Panc1 (cell line): ENCODE measurements at regions not wholly inside any gene's neighbourhood (a gene's known extent, or its start where the extent isn't known, plus 50 kb on each side); places are given as distances from the start of the nearest gene placed in this dataset.

Source experiments
- ATAC-seq: fragments of 200-7000 bp; cut with Tn5 transposase; 2 replicates; pipeline ENCODE4 v1.9.1; 2020; ENCODE audit warnings: mild to moderate bottlenecking, moderate library complexity
- BruUV-seq: library from RNA; stranded (reverse); fragments of 400-500 nt; replicated peaks from 2 replicates; lab custom pipeline; 2021; lab: Mats Ljungman, UMichigan
- CTCF ChIA-PET: fragments of 300-600 bp; sonication (Branson Sonifier 250); formaldehyde crosslinking; loops from one replicate; lab custom pipeline; 2022; ENCODE audit warnings: antibody characterized with exemption; lab: Charles Lee
- POLR2A ChIA-PET: fragments of 300-600 bp; sonication (Branson Sonifier 250); formaldehyde crosslinking; loops from one replicate; lab custom pipeline; 2022; ENCODE audit warnings: antibody characterized with exemption; lab: Charles Lee
- DNase-seq: peaks from one replicate; pipeline ENCODE4 v3.0.0-alpha.2; 2010; ENCODE audit warnings: low read depth, low spot score
- H3K27ac ChIP-seq: 2 replicates; pipeline ENCODE4 v1.5.1; 2011; ENCODE audit warnings: mild to moderate bottlenecking, low read length, inconsistent platforms
- H3K27me3 ChIP-seq: fragments of 200-500 bp; sonication (Bioruptor generic); 2 replicates; pipeline ENCODE4 v1.6.0; 2014; ENCODE audit warnings: low read length, inconsistent platforms; ENCODE audit not compliant: control insufficient read depth, insufficient read depth
- H3K36me3 ChIP-seq: fragments of 200-500 bp; sonication (Bioruptor generic); 2 replicates; pipeline ENCODE4 v1.5.1; 2014; ENCODE audit warnings: inconsistent platforms, mild to moderate bottlenecking, low read length, moderate library complexity; ENCODE audit not compliant: control insufficient read depth, insufficient read depth
- H3K4me1 ChIP-seq: 2 replicates; pipeline ENCODE4 v1.5.1; 2011; ENCODE audit warnings: inconsistent platforms, mild to moderate bottlenecking, low read length, moderate library complexity; ENCODE audit not compliant: control insufficient read depth, insufficient read depth
- H3K4me3 ChIP-seq, 2 experiments: 2 replicates each; pipeline ENCODE4 v1.5.1; 2011 to 2012; ENCODE audit warnings: low read depth in 2 of 2, low read length in 2 of 2, mild to moderate bottlenecking in 2 of 2, inconsistent platforms in 1 of 2, moderate library complexity in 1 of 2
- H3K9me3 ChIP-seq: fragments of 200-500 bp; sonication (Bioruptor generic); 2 replicates; pipeline ENCODE4 v1.5.1; 2014; ENCODE audit warnings: low read depth, mild to moderate bottlenecking, inconsistent platforms, low read length, moderate library complexity; ENCODE audit not compliant: control insufficient read depth, insufficient read depth
- POLR2AphosphoS5 ChIP-seq: IDR thresholded peaks from 2 replicates; pipeline ENCODE4 v1.6.1; 2012; ENCODE audit warnings: mild to moderate bottlenecking, low read depth, low read length, moderate library complexity
- SIN3A ChIP-seq: IDR thresholded peaks from 2 replicates; pipeline ENCODE4 v1.6.1; 2012; ENCODE audit warnings: low read depth, mild to moderate bottlenecking, low read length, moderate library complexity, borderline replicate concordance; ENCODE audit not compliant: insufficient read depth
- TCF7L2 ChIP-seq: IDR thresholded peaks from 2 replicates; pipeline ENCODE4 v1.6.1; 2011; ENCODE audit warnings: mild to moderate bottlenecking, low read depth, low read length, inconsistent platforms
- in situ Hi-C: cut with HindIII; loops from 2 replicates; pipeline ENCODE4 v1.10.0; 2016; ENCODE audit warnings: low sequenced_read_pairs, low pct_unique_long_range_greater_than_20kb
- intact Hi-C: fragments of 100-400 bp; cut with micrococcal nuclease; formaldehyde crosslinking; loops from one replicate; pipeline ENCODE4 v1.10.0; 2022; ENCODE audit not compliant: unreplicated experiment
- TF ChIP-seq, protein P1 (sequence below): fragments of 450-650 bp; IDR thresholded peaks from 2 replicates; pipeline ENCODE4 v1.5.1; 2017; ENCODE audit warnings: mild to moderate bottlenecking
- TF ChIP-seq, protein P2 (sequence below), 2 experiments: IDR thresholded peaks; 2 replicates each; pipeline ENCODE4 v1.6.1; 2011 to 2012; ENCODE audit warnings: low read depth in 2 of 2, control low read depth in 1 of 2, low read length in 1 of 2, mild to moderate bottlenecking in 1 of 2, moderate library complexity in 1 of 2; ENCODE audit not compliant: insufficient read depth in 1 of 2

DNA sequence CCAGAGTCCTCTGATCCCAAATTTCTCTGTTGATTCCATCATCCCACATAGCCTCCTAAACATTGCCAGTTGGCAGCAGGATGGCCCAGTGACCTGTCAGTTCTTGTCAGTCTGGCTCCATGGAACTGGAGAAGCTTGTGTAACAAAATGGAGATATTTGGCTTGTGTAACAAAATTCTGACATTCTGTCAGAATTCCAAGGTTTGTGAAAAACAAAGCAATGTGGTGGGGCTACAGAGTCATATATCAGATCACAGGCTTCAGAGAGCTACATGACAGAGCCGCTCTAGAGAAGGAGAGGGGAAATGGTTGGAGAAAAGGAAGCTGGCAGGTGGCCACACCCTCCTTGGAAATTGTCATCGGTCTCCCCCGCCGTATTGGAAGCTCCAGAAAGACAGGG is 75.4 kb upstream of the MAN2A1 start:
- in situ Hi-C loops = no loop called here
- H3K36me3 ChIP-seq = no peaks in the 10 kb centered on the region
- no peak for ATAC-seq
- ChIA-PET CTCF (no interaction called here), POLR2A (no interaction called here)
- H3K27me3 ChIP-seq = peaks cover 5% of the 10 kb centered on the region; the same call in 1 of the 2 replicates
- no peak overlapping the region for H3K27ac ChIP-seq
- H3K4me1 ChIP-seq = no peaks in the 10 kb centered on the region
- no TSS peak for BruUV-seq
- no peak overlapping the region for H3K4me3 ChIP-seq
- intact Hi-C loops = no loop called here
- DNase-seq = no peak
- TF ChIP-seq, protein P1, sequence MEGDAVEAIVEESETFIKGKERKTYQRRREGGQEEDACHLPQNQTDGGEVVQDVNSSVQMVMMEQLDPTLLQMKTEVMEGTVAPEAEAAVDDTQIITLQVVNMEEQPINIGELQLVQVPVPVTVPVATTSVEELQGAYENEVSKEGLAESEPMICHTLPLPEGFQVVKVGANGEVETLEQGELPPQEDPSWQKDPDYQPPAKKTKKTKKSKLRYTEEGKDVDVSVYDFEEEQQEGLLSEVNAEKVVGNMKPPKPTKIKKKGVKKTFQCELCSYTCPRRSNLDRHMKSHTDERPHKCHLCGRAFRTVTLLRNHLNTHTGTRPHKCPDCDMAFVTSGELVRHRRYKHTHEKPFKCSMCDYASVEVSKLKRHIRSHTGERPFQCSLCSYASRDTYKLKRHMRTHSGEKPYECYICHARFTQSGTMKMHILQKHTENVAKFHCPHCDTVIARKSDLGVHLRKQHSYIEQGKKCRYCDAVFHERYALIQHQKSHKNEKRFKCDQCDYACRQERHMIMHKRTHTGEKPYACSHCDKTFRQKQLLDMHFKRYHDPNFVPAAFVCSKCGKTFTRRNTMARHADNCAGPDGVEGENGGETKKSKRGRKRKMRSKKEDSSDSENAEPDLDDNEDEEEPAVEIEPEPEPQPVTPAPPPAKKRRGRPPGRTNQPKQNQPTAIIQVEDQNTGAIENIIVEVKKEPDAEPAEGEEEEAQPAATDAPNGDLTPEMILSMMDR = no peak
- TF ChIP-seq SIN3A (no peak), POLR2AphosphoS5 (no peak), TCF7L2 (no peak)
- TF ChIP-seq, protein P2, sequence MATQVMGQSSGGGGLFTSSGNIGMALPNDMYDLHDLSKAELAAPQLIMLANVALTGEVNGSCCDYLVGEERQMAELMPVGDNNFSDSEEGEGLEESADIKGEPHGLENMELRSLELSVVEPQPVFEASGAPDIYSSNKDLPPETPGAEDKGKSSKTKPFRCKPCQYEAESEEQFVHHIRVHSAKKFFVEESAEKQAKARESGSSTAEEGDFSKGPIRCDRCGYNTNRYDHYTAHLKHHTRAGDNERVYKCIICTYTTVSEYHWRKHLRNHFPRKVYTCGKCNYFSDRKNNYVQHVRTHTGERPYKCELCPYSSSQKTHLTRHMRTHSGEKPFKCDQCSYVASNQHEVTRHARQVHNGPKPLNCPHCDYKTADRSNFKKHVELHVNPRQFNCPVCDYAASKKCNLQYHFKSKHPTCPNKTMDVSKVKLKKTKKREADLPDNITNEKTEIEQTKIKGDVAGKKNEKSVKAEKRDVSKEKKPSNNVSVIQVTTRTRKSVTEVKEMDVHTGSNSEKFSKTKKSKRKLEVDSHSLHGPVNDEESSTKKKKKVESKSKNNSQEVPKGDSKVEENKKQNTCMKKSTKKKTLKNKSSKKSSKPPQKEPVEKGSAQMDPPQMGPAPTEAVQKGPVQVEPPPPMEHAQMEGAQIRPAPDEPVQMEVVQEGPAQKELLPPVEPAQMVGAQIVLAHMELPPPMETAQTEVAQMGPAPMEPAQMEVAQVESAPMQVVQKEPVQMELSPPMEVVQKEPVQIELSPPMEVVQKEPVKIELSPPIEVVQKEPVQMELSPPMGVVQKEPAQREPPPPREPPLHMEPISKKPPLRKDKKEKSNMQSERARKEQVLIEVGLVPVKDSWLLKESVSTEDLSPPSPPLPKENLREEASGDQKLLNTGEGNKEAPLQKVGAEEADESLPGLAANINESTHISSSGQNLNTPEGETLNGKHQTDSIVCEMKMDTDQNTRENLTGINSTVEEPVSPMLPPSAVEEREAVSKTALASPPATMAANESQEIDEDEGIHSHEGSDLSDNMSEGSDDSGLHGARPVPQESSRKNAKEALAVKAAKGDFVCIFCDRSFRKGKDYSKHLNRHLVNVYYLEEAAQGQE (IDR thresholded peaks at IDR 0.05; ENCODE audit: insufficient read depth in 1 of 2, low read depth in 2 of 2, low read length in 1 of 2) = no peak
- no peaks in the 10 kb centered on the region for H3K9me3 ChIP-seq

DNA sequence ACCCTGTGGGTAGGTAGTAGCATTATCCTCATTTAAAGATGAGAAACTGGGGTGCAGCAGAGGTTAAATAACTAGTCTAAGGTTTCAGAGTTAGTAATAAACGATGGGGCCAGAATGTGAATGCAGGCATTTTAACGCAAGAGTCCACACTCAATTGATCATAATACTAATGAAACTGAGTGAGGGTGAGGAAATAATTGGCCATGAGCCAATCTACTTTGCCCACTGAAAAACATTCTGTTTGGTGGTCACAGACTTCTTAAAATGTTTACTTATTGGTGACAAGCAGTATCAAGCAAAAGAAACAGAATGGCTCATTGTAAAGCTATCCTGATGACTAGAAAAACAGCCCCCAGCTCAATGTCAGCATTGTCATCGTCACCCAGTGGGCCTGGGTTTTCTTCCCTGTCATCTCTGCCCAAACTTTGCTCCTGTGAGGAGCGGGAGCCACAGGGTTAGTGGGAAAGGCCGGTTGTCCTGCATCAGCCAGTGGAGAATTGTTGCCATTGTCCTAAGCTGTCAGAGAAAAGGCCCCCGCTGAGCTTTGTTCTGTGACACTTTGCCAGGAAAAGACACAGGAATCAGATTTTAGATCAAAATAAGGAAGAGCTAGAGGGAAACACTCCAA is 77.3 kb upstream of the MAN2A1 start:
- POLR2A ChIA-PET = no interaction called here
- in situ Hi-C loops = no loop called here
- DNase-seq (no peak), ATAC-seq (no peak)
- intact Hi-C loops = no loop called here
- Histone ChIP-seq H3K9me3 (no peaks in the 10 kb centered on the region), H3K27ac (no peak overlapping the region), H3K27me3 (peaks cover 7% of the 10 kb centered on the region; the same call in 1 of the 2 replicates), H3K4me3 (no peak overlapping the region), H3K36me3 (no peaks in the 10 kb centered on the region), H3K4me1 (no peaks in the 10 kb centered on the region)
- no TSS peak for BruUV-seq
- TF ChIP-seq POLR2AphosphoS5 = no peak
- TF ChIP-seq, protein P2 (IDR thresholded peaks at IDR 0.05; ENCODE audit: insufficient read depth in 1 of 2, low read depth in 2 of 2, low read length in 1 of 2) = no peak
- TF ChIP-seq SIN3A = no peak
- TF ChIP-seq TCF7L2 = no peak
- TF ChIP-seq, protein P1 = no peak
- CTCF ChIA-PET = interaction anchor here (0.6 kb wide), 1 partner anchor 1484 kb away, joined by 3 read pairs; no protein-coding TSS in a partner anchor
